ENCODE measurements at regions not wholly inside any gene's neighbourhood (a gene's known extent, or its start where the extent isn't known, plus 50 kb on each side); places are given as distances from the start of the nearest gene placed in this dataset.
"Not testable (repeated sequence)": the region's sequence is repeated elsewhere in the genome, so short reads cannot be mapped to it uniquely, and the experiment has no call there.

GRCh38 chr4:57726154-57726553 is 616.0 kb upstream of the IGFBP7 start:
- Histone ChIP-seq H3K4me1 (ENCODE audit: control insufficient read depth in 2 of 3, insufficient read depth in 2 of 3, low read depth in 1 of 3, low read length in 3 of 3) (no peaks in the 10 kb centered on the region), H3K27ac (ENCODE audit: low read depth in 2 of 2, low read length in 2 of 2) (no peak overlapping the region), H3K4me3 (ENCODE audit: low read length in 3 of 3) (no peak overlapping the region), H3K9ac (ENCODE audit: low read length in 3 of 3) (no peak overlapping the region), H3K36me3 (ENCODE audit: control insufficient read depth in 2 of 3, insufficient read depth in 3 of 3, low read length in 3 of 3) (no peaks in the 10 kb centered on the region), H3K27me3 (ENCODE audit: control insufficient read depth, insufficient read depth, low read length) (no peaks in the 10 kb centered on the region), H3K9me3 (ENCODE audit: control insufficient read depth in 2 of 3, insufficient read depth in 1 of 3, low read length in 3 of 3) (no peaks in the 10 kb centered on the region)
- no peak for TF ChIP-seq CTCF (IDR thresholded peaks at IDR 0.05; ENCODE audit: borderline replicate concordance, extremely low read depth, insufficient read depth)
- DNase-seq (no peak), FAIRE-seq (no peak)
- intact Hi-C loops (cut with DNase I): no loop called here

- no peaks in the 10 kb centered on the region for H3K36me3 ChIP-seq (ENCODE audit: control insufficient read depth in 2 of 3, insufficient read depth in 3 of 3, low read length in 3 of 3)
- H3K4me1 ChIP-seq (ENCODE audit: control insufficient read depth in 2 of 3, insufficient read depth in 2 of 3, low read depth in 1 of 3, low read length in 3 of 3): peaks cover 2 to 7% (median 2%) of the 10 kb centered on the region in 3 donors
- peak overlapping the region in 1 of 3 donors; percentile 35 for H3K4me3 ChIP-seq (ENCODE audit: low read length in 3 of 3)
- H3K27ac ChIP-seq (ENCODE audit: low read depth in 2 of 2, low read length in 2 of 2): peak overlapping the region; percentile 53 to 57
- peak in 2 of 5 donors; percentile 84 to 85 for DNase-seq
- FAIRE-seq: peak; percentile 96
- H3K27me3 ChIP-seq (ENCODE audit: control insufficient read depth, insufficient read depth, low read length): no peaks in the 10 kb centered on the region
- no peak for TF ChIP-seq CTCF (IDR thresholded peaks at IDR 0.05; ENCODE audit: borderline replicate concordance, extremely low read depth, insufficient read depth)
- H3K9me3 ChIP-seq (ENCODE audit: control insufficient read depth in 2 of 3, insufficient read depth in 1 of 3, low read length in 3 of 3): no peaks in the 10 kb centered on the region
- H3K9ac ChIP-seq (ENCODE audit: low read length in 3 of 3): no peak overlapping the region
- intact Hi-C loops (cut with DNase I): no loop called here
Observed at GRCh38 chr4:57719456-57719855, 609.3 kb upstream of the IGFBP7 start.

GRCh38 chr4:57714313-57714712 is 604.1 kb upstream of the IGFBP7 start:
- DNase-seq; H3K27me3 ChIP-seq (ENCODE audit: control insufficient read depth, insufficient read depth, low read length); H3K9ac ChIP-seq (ENCODE audit: low read length in 3 of 3); H3K4me1 ChIP-seq (ENCODE audit: control insufficient read depth in 2 of 3, insufficient read depth in 2 of 3, low read depth in 1 of 3, low read length in 3 of 3); H3K27ac ChIP-seq (ENCODE audit: low read depth in 2 of 2, low read length in 2 of 2); H3K36me3 ChIP-seq (ENCODE audit: control insufficient read depth in 2 of 3, insufficient read depth in 3 of 3, low read length in 3 of 3); H3K4me3 ChIP-seq (ENCODE audit: low read length in 3 of 3); intact Hi-C loops (cut with DNase I); FAIRE-seq; H3K9me3 ChIP-seq (ENCODE audit: control insufficient read depth in 2 of 3, insufficient read depth in 1 of 3, low read length in 3 of 3): not testable (repeated sequence)

GRCh38 chr4:57710053-57710452 is 599.9 kb upstream of the IGFBP7 start:
- H3K9me3 ChIP-seq (ENCODE audit: control insufficient read depth in 2 of 3, insufficient read depth in 1 of 3, low read length in 3 of 3): no peaks in the 10 kb centered on the region
- H3K27me3 ChIP-seq (ENCODE audit: control insufficient read depth, insufficient read depth, low read length): no peaks in the 10 kb centered on the region
- DNase-seq: no peak
- no peak overlapping the region for H3K4me3 ChIP-seq (ENCODE audit: low read length in 3 of 3)
- no peak for TF ChIP-seq CTCF (IDR thresholded peaks at IDR 0.05; ENCODE audit: borderline replicate concordance, extremely low read depth, insufficient read depth)
- H3K9ac ChIP-seq (ENCODE audit: low read length in 3 of 3): no peak overlapping the region
- FAIRE-seq: no peak
- intact Hi-C loops (cut with DNase I): no loop called here
- no peaks in the 10 kb centered on the region for H3K36me3 ChIP-seq (ENCODE audit: control insufficient read depth in 2 of 3, insufficient read depth in 3 of 3, low read length in 3 of 3)
- no peak overlapping the region for H3K27ac ChIP-seq (ENCODE audit: low read depth in 2 of 2, low read length in 2 of 2)
- peaks cover 0 to 6% (median 5%) of the 10 kb centered on the region in 3 donors for H3K4me1 ChIP-seq (ENCODE audit: control insufficient read depth in 2 of 3, insufficient read depth in 2 of 3, low read depth in 1 of 3, low read length in 3 of 3)

All from kidney (tissue), 13 donors.